DOHH2 (cell line): ENCODE measurements at regions not wholly inside any gene's neighbourhood (a gene's known extent, or its start where the extent isn't known, plus 50 kb on each side); places are given as distances from the start of the nearest gene placed in this dataset.

Experiments used
- EZH2phosphoT487 ChIP-seq: fragments of 200-600 bp; sonication (generic); IDR thresholded peaks from 2 replicates; pipeline ENCODE4 v1.6.1; 2017; ENCODE audit warnings: borderline replicate concordance, mild to moderate bottlenecking, antibody characterized with exemption, low read length, moderate library complexity, mixed read lengths
- TF ChIP-seq, protein P1 (sequence below): fragments of 200-600 bp; sonication (generic); IDR thresholded peaks from one replicate; pipeline ENCODE4 v1.5.1; 2014; ENCODE audit warnings: antibody characterized with exemption, mild to moderate bottlenecking, low read depth, low read length; ENCODE audit not compliant: poor library complexity, severe bottlenecking

DNA sequence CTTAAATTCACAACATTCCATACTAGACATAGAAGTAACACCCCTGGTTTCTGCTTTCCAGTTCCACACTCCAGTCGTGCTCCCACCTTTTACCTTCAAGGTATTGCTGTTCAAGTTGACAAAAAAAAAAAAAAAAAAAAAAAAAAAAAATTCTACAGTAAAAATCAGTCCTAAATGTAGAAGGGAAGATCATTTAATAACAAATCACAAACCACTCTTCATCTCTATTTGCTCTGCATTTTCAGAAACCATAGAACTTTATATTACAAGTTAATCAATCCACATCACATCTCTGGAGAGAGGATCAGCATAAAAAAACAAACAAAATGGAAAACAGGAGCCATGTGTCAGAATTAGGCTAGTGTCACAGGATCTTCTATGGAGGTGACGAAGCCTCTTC is 206.3 kb upstream of the KLF14 start:
- no peak for TF ChIP-seq EZH2phosphoT487
- TF ChIP-seq, protein P1, sequence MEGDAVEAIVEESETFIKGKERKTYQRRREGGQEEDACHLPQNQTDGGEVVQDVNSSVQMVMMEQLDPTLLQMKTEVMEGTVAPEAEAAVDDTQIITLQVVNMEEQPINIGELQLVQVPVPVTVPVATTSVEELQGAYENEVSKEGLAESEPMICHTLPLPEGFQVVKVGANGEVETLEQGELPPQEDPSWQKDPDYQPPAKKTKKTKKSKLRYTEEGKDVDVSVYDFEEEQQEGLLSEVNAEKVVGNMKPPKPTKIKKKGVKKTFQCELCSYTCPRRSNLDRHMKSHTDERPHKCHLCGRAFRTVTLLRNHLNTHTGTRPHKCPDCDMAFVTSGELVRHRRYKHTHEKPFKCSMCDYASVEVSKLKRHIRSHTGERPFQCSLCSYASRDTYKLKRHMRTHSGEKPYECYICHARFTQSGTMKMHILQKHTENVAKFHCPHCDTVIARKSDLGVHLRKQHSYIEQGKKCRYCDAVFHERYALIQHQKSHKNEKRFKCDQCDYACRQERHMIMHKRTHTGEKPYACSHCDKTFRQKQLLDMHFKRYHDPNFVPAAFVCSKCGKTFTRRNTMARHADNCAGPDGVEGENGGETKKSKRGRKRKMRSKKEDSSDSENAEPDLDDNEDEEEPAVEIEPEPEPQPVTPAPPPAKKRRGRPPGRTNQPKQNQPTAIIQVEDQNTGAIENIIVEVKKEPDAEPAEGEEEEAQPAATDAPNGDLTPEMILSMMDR: no peak
